HG03439 (cell line): ENCODE measurements at regions not wholly inside any gene's neighbourhood (a gene's known extent, or its start where the extent isn't known, plus 50 kb on each side); places are given as distances from the start of the nearest gene placed in this dataset.
"Not testable (repeated sequence)": the region's sequence is repeated elsewhere in the genome, so short reads cannot be mapped to it uniquely, and the experiment has no call there.

Experiments
- ATAC-seq: cut with Tn5 transposase; IDR thresholded peaks from one replicate; pipeline ENCODE4 v1.9.1; 2021; ENCODE audit warnings: mild to moderate bottlenecking, moderate library complexity; ENCODE audit not compliant: unreplicated experiment

- no peak for ATAC-seq
Observed at GRCh38 chr11:110347660-110348059, 51.2 kb upstream of the RDX start.

- peak; percentile 84 for ATAC-seq
Observed at GRCh38 chr11:110349138-110349996, 53.0 kb upstream of the RDX start.

- ATAC-seq = not testable (repeated sequence)
Observed at GRCh38 chr11:110349997-110350383, 53.6 kb upstream of the RDX start.

GRCh38 chr11:110355011-110355744 lies 58.8 kb upstream of the RDX start:
- ATAC-seq = no peak

GRCh38 chr11:110356762-110357671 lies 60.6 kb upstream of the RDX start:
- no peak for ATAC-seq

- no peak for ATAC-seq
Observed at GRCh38 chr11:110358336-110358735, 61.9 kb upstream of the RDX start.

GRCh38 chr11:110360781-110361408 lies 64.5 kb upstream of the RDX start:
- ATAC-seq = not testable (repeated sequence)

GRCh38 chr11:110362971-110363509 lies 66.6 kb upstream of the RDX start:
- no peak for ATAC-seq

GRCh38 chr11:110366291-110366690 lies 63.5 kb upstream of the FDX1 start:
- ATAC-seq = no peak

GRCh38 chr11:110367571-110367970 lies 62.2 kb upstream of the FDX1 start:
- no peak for ATAC-seq

GRCh38 chr11:110371084-110371483 lies 58.7 kb upstream of the FDX1 start:
- ATAC-seq = no peak

- peak; percentile 94 for ATAC-seq
Observed at GRCh38 chr11:110373051-110373702, 56.6 kb upstream of the FDX1 start.

- ATAC-seq = no peak
Observed at GRCh38 chr11:110374921-110375320, 54.8 kb upstream of the FDX1 start.

- no peak for ATAC-seq
Observed at GRCh38 chr11:110375351-110375750, 54.4 kb upstream of the FDX1 start.

GRCh38 chr11:110376021-110376420 lies 53.7 kb upstream of the FDX1 start:
- no peak for ATAC-seq

- ATAC-seq = no peak
Observed at GRCh38 chr11:110376711-110377324, 52.9 kb upstream of the FDX1 start.

GRCh38 chr11:110377434-110377833 lies 52.3 kb upstream of the FDX1 start:
- ATAC-seq = no peak

GRCh38 chr11:110379261-110379660 lies 50.5 kb upstream of the FDX1 start:
- no peak for ATAC-seq

- no peak for ATAC-seq
Observed at GRCh38 chr11:110379936-110380335, 49.8 kb upstream of the FDX1 start.
